T-helper 1 cell treated with Interleukin-12 subunit alpha and Interleukin-12 subunit beta and Interleukin-4 antibody, amounts not matched to agents 30 μg/mL and 1 μg/mL, for 36 hours (primary cell): ENCODE measurements at regions not wholly inside any gene's neighbourhood (a gene's known extent, or its start where the extent isn't known, plus 50 kb on each side); places are given as distances from the start of the nearest gene placed in this dataset.

Experiments used
- H3K27ac Mint-ChIP-seq: one replicate; pipeline ENCODE4 v1.8.0; 2021; ENCODE audit warnings: mild to moderate bottlenecking, mixed read lengths
- H3K27me3 Mint-ChIP-seq: one replicate; pipeline ENCODE4 v1.8.0; 2021; ENCODE audit warnings: low read depth, mixed read lengths
- H3K36me3 Mint-ChIP-seq: one replicate; pipeline ENCODE4 v1.8.0; 2021; ENCODE audit warnings: low read depth, mixed read lengths
- H3K4me1 Mint-ChIP-seq: one replicate; pipeline ENCODE4 v1.8.0; 2021; ENCODE audit warnings: low read depth, mixed read lengths
- H3K4me3 Mint-ChIP-seq: one replicate; pipeline ENCODE4 v1.8.0; 2021; ENCODE audit warnings: mild to moderate bottlenecking, moderate library complexity, mixed read lengths
- H3K9me3 Mint-ChIP-seq: one replicate; pipeline ENCODE4 v1.8.0; 2021; ENCODE audit warnings: mixed read lengths

GRCh38 chr2:183214680-183215079 lies 90.4 kb downstream of the NUP35 start:
- Mint-ChIP-seq H3K4me1 (peaks cover 6% of the 10 kb centered on the region), H3K27me3 (no peaks in the 10 kb centered on the region), H3K9me3 (peaks cover 4% of the 10 kb centered on the region), H3K27ac (no peak overlapping the region), H3K36me3 (peaks cover 5% of the 10 kb centered on the region), H3K4me3 (no peak overlapping the region)

- Mint-ChIP-seq H3K4me3 (no peak overlapping the region), H3K27ac (no peak overlapping the region), H3K9me3 (no peaks in the 10 kb centered on the region), H3K36me3 (peaks cover 2% of the 10 kb centered on the region), H3K27me3 (no peaks in the 10 kb centered on the region), H3K4me1 (peaks cover 6% of the 10 kb centered on the region)
Observed at GRCh38 chr2:183215917-183216316, 91.7 kb downstream of the NUP35 start.

GRCh38 chr2:183219888-183220287 lies 95.6 kb downstream of the NUP35 start:
- Mint-ChIP-seq H3K9me3 (no peaks in the 10 kb centered on the region), H3K4me1 (no peaks in the 10 kb centered on the region), H3K4me3 (no peak overlapping the region), H3K36me3 (no peaks in the 10 kb centered on the region), H3K27ac (no peak overlapping the region), H3K27me3 (no peaks in the 10 kb centered on the region)

GRCh38 chr2:183222751-183223150 lies 98.5 kb downstream of the NUP35 start:
- H3K9me3 Mint-ChIP-seq, result peaks cover 5% of the 10 kb centered on the region
- H3K27me3 Mint-ChIP-seq, result no peaks in the 10 kb centered on the region
- no peak overlapping the region for H3K27ac Mint-ChIP-seq
- no peak overlapping the region for H3K4me3 Mint-ChIP-seq
- no peaks in the 10 kb centered on the region for H3K36me3 Mint-ChIP-seq
- no peaks in the 10 kb centered on the region for H3K4me1 Mint-ChIP-seq

- no peak overlapping the region for H3K4me3 Mint-ChIP-seq
- peaks cover 2% of the 10 kb centered on the region for H3K4me1 Mint-ChIP-seq
- H3K9me3 Mint-ChIP-seq, result peaks cover 5% of the 10 kb centered on the region
- no peak overlapping the region for H3K27ac Mint-ChIP-seq
- H3K27me3 Mint-ChIP-seq, result no peaks in the 10 kb centered on the region
- no peaks in the 10 kb centered on the region for H3K36me3 Mint-ChIP-seq
Observed at GRCh38 chr2:183224948-183225347, 100.7 kb downstream of the NUP35 start.

GRCh38 chr2:183227176-183227575 lies 102.9 kb downstream of the NUP35 start:
- Mint-ChIP-seq H3K9me3 (peaks cover 5% of the 10 kb centered on the region), H3K36me3 (no peaks in the 10 kb centered on the region), H3K27ac (no peak overlapping the region), H3K4me3 (no peak overlapping the region), H3K27me3 (no peaks in the 10 kb centered on the region), H3K4me1 (peaks cover 2% of the 10 kb centered on the region)

GRCh38 chr2:183229386-183229785 lies 105.1 kb downstream of the NUP35 start:
- Mint-ChIP-seq H3K9me3 (peaks cover 8% of the 10 kb centered on the region), H3K27me3 (no peaks in the 10 kb centered on the region), H3K4me1 (peaks cover 2% of the 10 kb centered on the region), H3K27ac (no peak overlapping the region), H3K4me3 (no peak overlapping the region), H3K36me3 (no peaks in the 10 kb centered on the region)

- peaks cover 2% of the 10 kb centered on the region for H3K4me1 Mint-ChIP-seq
- H3K36me3 Mint-ChIP-seq, result no peaks in the 10 kb centered on the region
- no peaks in the 10 kb centered on the region for H3K27me3 Mint-ChIP-seq
- peaks cover 3% of the 10 kb centered on the region for H3K9me3 Mint-ChIP-seq
- no peak overlapping the region for H3K27ac Mint-ChIP-seq
- no peak overlapping the region for H3K4me3 Mint-ChIP-seq
Observed at GRCh38 chr2:183232161-183232865, 108.1 kb downstream of the NUP35 start.

- Mint-ChIP-seq H3K36me3 (no peaks in the 10 kb centered on the region), H3K27me3 (no peaks in the 10 kb centered on the region), H3K27ac (no peak overlapping the region), H3K9me3 (no peaks in the 10 kb centered on the region), H3K4me3 (no peak overlapping the region), H3K4me1 (no peaks in the 10 kb centered on the region)
Observed at GRCh38 chr2:183242937-183243336, 118.7 kb downstream of the NUP35 start.

- Mint-ChIP-seq H3K36me3 (no peaks in the 10 kb centered on the region), H3K9me3 (no peaks in the 10 kb centered on the region), H3K4me1 (no peaks in the 10 kb centered on the region), H3K27me3 (no peaks in the 10 kb centered on the region), H3K4me3 (no peak overlapping the region), H3K27ac (no peak overlapping the region)
Observed at GRCh38 chr2:183243758-183244157, 119.5 kb downstream of the NUP35 start.

- no peak overlapping the region for H3K27ac Mint-ChIP-seq
- no peaks in the 10 kb centered on the region for H3K36me3 Mint-ChIP-seq
- no peaks in the 10 kb centered on the region for H3K27me3 Mint-ChIP-seq
- H3K9me3 Mint-ChIP-seq, result no peaks in the 10 kb centered on the region
- no peak overlapping the region for H3K4me3 Mint-ChIP-seq
- no peaks in the 10 kb centered on the region for H3K4me1 Mint-ChIP-seq
Observed at GRCh38 chr2:183244300-183244844, 120.1 kb downstream of the NUP35 start.

GRCh38 chr2:183248866-183249567 lies 124.8 kb downstream of the NUP35 start:
- Mint-ChIP-seq H3K27ac (no peak overlapping the region), H3K36me3 (no peaks in the 10 kb centered on the region), H3K27me3 (no peaks in the 10 kb centered on the region), H3K4me3 (no peak overlapping the region), H3K4me1 (no peaks in the 10 kb centered on the region), H3K9me3 (no peaks in the 10 kb centered on the region)

- Mint-ChIP-seq H3K27ac (no peak overlapping the region), H3K27me3 (no peaks in the 10 kb centered on the region)
Observed at GRCh38 chr2:183250061-183250460, 125.8 kb downstream of the NUP35 start.

GRCh38 chr2:183250472-183250871 lies 126.2 kb downstream of the NUP35 start:
- Mint-ChIP-seq H3K27me3 (no peaks in the 10 kb centered on the region), H3K4me3 (no peak overlapping the region), H3K4me1 (no peaks in the 10 kb centered on the region), H3K36me3 (no peaks in the 10 kb centered on the region), H3K9me3 (no peaks in the 10 kb centered on the region), H3K27ac (no peak overlapping the region)

More at GRCh38 chr2:183250061-183250460, 125.8 kb downstream of the NUP35 start:
- Mint-ChIP-seq H3K4me1 (no peaks in the 10 kb centered on the region), H3K36me3 (no peaks in the 10 kb centered on the region), H3K9me3 (no peaks in the 10 kb centered on the region), H3K4me3 (no peak overlapping the region)

- Mint-ChIP-seq H3K36me3 (no peaks in the 10 kb centered on the region), H3K27me3 (no peaks in the 10 kb centered on the region), H3K4me3 (no peak overlapping the region), H3K27ac (no peak overlapping the region), H3K4me1 (no peaks in the 10 kb centered on the region), H3K9me3 (no peaks in the 10 kb centered on the region)
Observed at GRCh38 chr2:183253441-183254130, 129.3 kb downstream of the NUP35 start.
